AML-193 (cell line): ENCODE measurements at regions not wholly inside any gene's neighbourhood (a gene's known extent, or its start where the extent isn't known, plus 50 kb on each side); places are given as distances from the start of the nearest gene placed in this dataset.

Source experiments
- DNase-seq, 2 experiments: peaks; one replicate each; lab custom pipeline; 2025; lab: John Stamatoyannopoulos, UW

- DNase-seq, result no peak
These were observed 464.8 kb upstream of the RGS6 start for GRCh38 chr14:71467361-71467811.

- no peak for DNase-seq
These were observed 463.5 kb upstream of the RGS6 start for GRCh38 chr14:71468701-71469100.

GRCh38 chr14:71469643-71470335, 462.4 kb upstream of the RGS6 start:
- DNase-seq, result no peak

- DNase-seq, result no peak
These were observed 460.4 kb upstream of the RGS6 start for GRCh38 chr14:71471634-71472355.

GRCh38 chr14:71472356-71473340, 459.6 kb upstream of the RGS6 start:
- DNase-seq, result no peak

GRCh38 chr14:71473843-71474242, 458.4 kb upstream of the RGS6 start:
- no peak for DNase-seq

- no peak for DNase-seq
These were observed 457.6 kb upstream of the RGS6 start for GRCh38 chr14:71474301-71475265.

- no peak for DNase-seq
These were observed 456.3 kb upstream of the RGS6 start for GRCh38 chr14:71475916-71476315.

- DNase-seq, result peak; percentile 86 to 88
These were observed 453.7 kb upstream of the RGS6 start for GRCh38 chr14:71478542-71478941.

GRCh38 chr14:71481021-71481654, 451.1 kb upstream of the RGS6 start:
- DNase-seq, result no peak

GRCh38 chr14:71482671-71483070, 449.6 kb upstream of the RGS6 start:
- DNase-seq, result no peak

GRCh38 chr14:71483154-71483553, 449.1 kb upstream of the RGS6 start:
- no peak for DNase-seq

- DNase-seq, result no peak
These were observed 446.4 kb upstream of the RGS6 start for GRCh38 chr14:71485833-71486232.

GRCh38 chr14:71486279-71486678, 445.9 kb upstream of the RGS6 start:
- DNase-seq, result no peak

GRCh38 chr14:71487449-71487848, 444.8 kb upstream of the RGS6 start:
- no peak for DNase-seq

GRCh38 chr14:71487941-71488340, 444.3 kb upstream of the RGS6 start:
- DNase-seq, result no peak

- no peak for DNase-seq
These were observed 443.5 kb upstream of the RGS6 start for GRCh38 chr14:71488703-71489191.

- DNase-seq, result no peak
These were observed 442.5 kb upstream of the RGS6 start for GRCh38 chr14:71489742-71490141.

GRCh38 chr14:71491931-71492330, 440.3 kb upstream of the RGS6 start:
- no peak for DNase-seq

- DNase-seq, result no peak
These were observed 439.9 kb upstream of the RGS6 start for GRCh38 chr14:71492346-71492745.
